ENCODE measurements at regions not wholly inside any gene's neighbourhood (a gene's known extent, or its start where the extent isn't known, plus 50 kb on each side); places are given as distances from the start of the nearest gene placed in this dataset.

DNA sequence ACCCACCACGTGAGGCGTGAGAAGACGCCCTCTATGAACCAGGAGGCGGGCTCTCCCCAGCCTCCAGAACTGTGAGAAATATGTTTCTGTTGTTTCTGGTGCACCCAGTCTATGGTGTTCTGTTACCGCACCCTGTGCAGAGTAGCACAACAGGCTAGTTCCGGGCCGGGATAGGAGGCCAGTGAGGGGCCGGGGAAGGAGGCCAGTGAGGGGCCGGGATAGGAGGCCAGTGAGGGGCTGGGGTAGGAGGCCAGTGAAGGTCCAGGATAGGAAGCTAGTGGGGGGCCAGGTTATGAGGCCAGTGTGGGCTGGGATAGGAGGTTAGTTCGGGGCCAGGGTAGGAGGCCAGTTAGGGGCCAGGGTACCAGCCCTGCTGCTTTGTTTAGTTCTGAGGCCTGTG lies 204.6 kb downstream of the BARX2 start:
- 91% methylated on average over 10 of the region's 10 CpGs for WGBS (ENCODE audit: low lambda C conversion rate, missing lambda C conversion rate)
- Histone ChIP-seq H3K27me3 (no peaks in the 10 kb centered on the region), H3K36me3 (replicated peaks; ENCODE audit: insufficient read depth, low read depth) (no peaks in the 10 kb centered on the region), H3K4me1 (ENCODE audit: insufficient read depth) (no peaks in the 10 kb centered on the region), H3K9me2 (replicated peaks; ENCODE audit: insufficient read depth) (no peaks in the 10 kb centered on the region), H3K79me2 (no peaks in the 10 kb centered on the region), H3K9me3 (ENCODE audit: low read depth) (no peaks in the 10 kb centered on the region), H3K27ac (no peak overlapping the region), H4K20me1 (ENCODE audit: insufficient read depth, poor library complexity, severe bottlenecking) (no peaks in the 10 kb centered on the region), H2AFZ (no peak overlapping the region), H3K4me2 (no peak overlapping the region), H3K4me3 (no peak overlapping the region)
- no peak for DNase-seq (ENCODE audit: low spot score)
- TF ChIP-seq, protein P1, sequence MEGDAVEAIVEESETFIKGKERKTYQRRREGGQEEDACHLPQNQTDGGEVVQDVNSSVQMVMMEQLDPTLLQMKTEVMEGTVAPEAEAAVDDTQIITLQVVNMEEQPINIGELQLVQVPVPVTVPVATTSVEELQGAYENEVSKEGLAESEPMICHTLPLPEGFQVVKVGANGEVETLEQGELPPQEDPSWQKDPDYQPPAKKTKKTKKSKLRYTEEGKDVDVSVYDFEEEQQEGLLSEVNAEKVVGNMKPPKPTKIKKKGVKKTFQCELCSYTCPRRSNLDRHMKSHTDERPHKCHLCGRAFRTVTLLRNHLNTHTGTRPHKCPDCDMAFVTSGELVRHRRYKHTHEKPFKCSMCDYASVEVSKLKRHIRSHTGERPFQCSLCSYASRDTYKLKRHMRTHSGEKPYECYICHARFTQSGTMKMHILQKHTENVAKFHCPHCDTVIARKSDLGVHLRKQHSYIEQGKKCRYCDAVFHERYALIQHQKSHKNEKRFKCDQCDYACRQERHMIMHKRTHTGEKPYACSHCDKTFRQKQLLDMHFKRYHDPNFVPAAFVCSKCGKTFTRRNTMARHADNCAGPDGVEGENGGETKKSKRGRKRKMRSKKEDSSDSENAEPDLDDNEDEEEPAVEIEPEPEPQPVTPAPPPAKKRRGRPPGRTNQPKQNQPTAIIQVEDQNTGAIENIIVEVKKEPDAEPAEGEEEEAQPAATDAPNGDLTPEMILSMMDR (IDR thresholded peaks at IDR 0.05; ENCODE audit: poor library complexity): no peak
- TF ChIP-seq EZH2 (IDR thresholded peaks at IDR 0.05; ENCODE audit: borderline replicate concordance) (no peak), EZH2phosphoT487 (IDR thresholded peaks at IDR 0.05; ENCODE audit: low read depth, severe bottlenecking, unreplicated experiment) (no peak)

DNA sequence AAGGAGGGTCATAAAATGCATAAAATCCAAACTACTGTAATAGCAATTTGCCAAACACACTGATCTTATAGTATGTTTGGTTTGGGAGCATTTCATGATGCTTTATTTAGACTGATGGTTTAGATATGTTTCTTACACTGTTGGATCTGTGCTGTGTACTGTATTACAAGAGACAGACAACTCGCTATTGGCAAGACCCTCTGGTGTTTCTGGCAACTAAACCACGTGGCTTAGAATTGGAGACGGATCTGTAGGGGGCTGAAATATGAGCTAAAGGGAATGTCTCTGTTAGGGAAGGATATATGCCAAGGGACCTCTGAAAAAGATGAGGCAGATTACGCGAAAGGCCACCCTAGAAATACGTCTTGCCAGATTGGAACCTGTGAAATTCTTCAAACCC lies 208.7 kb downstream of the BARX2 start:
- H3K79me2 ChIP-seq: no peaks in the 10 kb centered on the region
- H3K9me2 ChIP-seq (replicated peaks; ENCODE audit: insufficient read depth): no peaks in the 10 kb centered on the region
- H4K20me1 ChIP-seq (ENCODE audit: insufficient read depth, poor library complexity, severe bottlenecking): no peaks in the 10 kb centered on the region
- no peaks in the 10 kb centered on the region for H3K4me1 ChIP-seq (ENCODE audit: insufficient read depth)
- H3K4me2 ChIP-seq: no peak overlapping the region
- no peak overlapping the region for H3K4me3 ChIP-seq
- no peak for TF ChIP-seq EZH2 (IDR thresholded peaks at IDR 0.05; ENCODE audit: borderline replicate concordance)
- TF ChIP-seq EZH2phosphoT487 (IDR thresholded peaks at IDR 0.05; ENCODE audit: low read depth, severe bottlenecking, unreplicated experiment): no peak
- TF ChIP-seq, protein P1 (IDR thresholded peaks at IDR 0.05; ENCODE audit: poor library complexity): no peak
- H3K27ac ChIP-seq: no peak overlapping the region
- 68% methylated on average over 6 of the region's 6 CpGs for WGBS (ENCODE audit: low lambda C conversion rate, missing lambda C conversion rate)
- no peaks in the 10 kb centered on the region for H3K9me3 ChIP-seq (ENCODE audit: low read depth)
- H2AFZ ChIP-seq: no peak overlapping the region
- DNase-seq (ENCODE audit: low spot score): no peak
- H3K36me3 ChIP-seq (replicated peaks; ENCODE audit: insufficient read depth, low read depth): no peaks in the 10 kb centered on the region
- no peaks in the 10 kb centered on the region for H3K27me3 ChIP-seq

DNA sequence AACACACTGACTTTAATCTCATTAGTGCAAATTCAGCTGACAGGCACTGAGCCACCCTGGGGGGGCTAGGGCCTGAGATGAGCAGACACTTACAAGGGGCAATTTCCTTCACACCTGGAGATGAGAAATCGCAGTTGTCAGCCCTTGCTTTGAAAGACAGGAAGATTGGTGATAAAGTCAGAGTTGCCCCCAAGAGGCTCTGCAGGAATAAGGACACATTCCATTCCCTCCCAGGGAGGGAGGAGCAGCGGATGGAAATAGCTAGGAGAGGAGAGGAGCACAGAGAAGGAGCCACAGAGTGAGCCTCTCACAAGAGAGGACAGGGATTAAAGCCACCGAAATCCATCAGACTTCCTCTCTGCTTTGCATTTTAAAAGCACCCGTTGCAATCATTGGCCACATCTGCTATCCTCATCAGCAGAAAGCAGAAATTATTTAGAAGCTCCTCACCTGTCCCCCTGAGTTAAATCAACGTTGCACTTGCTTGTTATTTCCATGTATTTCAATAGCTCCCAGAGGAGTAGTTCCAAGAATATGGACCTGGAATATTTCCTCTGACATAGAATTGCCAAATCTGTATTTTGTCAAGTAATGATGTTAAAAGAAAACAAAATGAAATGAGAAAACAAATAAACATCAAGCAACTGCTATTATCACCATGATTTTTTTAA lies 213.7 kb downstream of the BARX2 start:
- Histone ChIP-seq H3K36me3 (replicated peaks; ENCODE audit: insufficient read depth, low read depth) (no peaks in the 10 kb centered on the region), H2AFZ (no peak overlapping the region), H3K4me3 (no peak overlapping the region), H3K27me3 (no peaks in the 10 kb centered on the region), H3K4me1 (ENCODE audit: insufficient read depth) (no peaks in the 10 kb centered on the region), H3K27ac (no peak overlapping the region), H3K9me2 (replicated peaks; ENCODE audit: insufficient read depth) (no peaks in the 10 kb centered on the region), H3K79me2 (no peaks in the 10 kb centered on the region), H3K9me3 (ENCODE audit: low read depth) (no peaks in the 10 kb centered on the region), H4K20me1 (ENCODE audit: insufficient read depth, poor library complexity, severe bottlenecking) (no peaks in the 10 kb centered on the region), H3K4me2 (no peak overlapping the region)
- no peak for TF ChIP-seq EZH2phosphoT487 (IDR thresholded peaks at IDR 0.05; ENCODE audit: low read depth, severe bottlenecking, unreplicated experiment)
- TF ChIP-seq EZH2 (IDR thresholded peaks at IDR 0.05; ENCODE audit: borderline replicate concordance): no peak
- TF ChIP-seq, protein P1 (IDR thresholded peaks at IDR 0.05; ENCODE audit: poor library complexity): no peak
- 22% methylated on average over 5 of the region's 5 CpGs for WGBS (ENCODE audit: low lambda C conversion rate, missing lambda C conversion rate)
- DNase-seq (ENCODE audit: low spot score): no peak

Measured in hepatocyte (in vitro differentiated cells).